ENCODE measurements at regions not wholly inside any gene's neighbourhood (a gene's known extent, or its start where the extent isn't known, plus 50 kb on each side); places are given as distances from the start of the nearest gene placed in this dataset.

- no peak for TF ChIP-seq EZH2 (IDR thresholded peaks at IDR 0.05; ENCODE audit: borderline replicate concordance, low read depth, low read length, severe bottlenecking)
- no peak for TF ChIP-seq CTCF (IDR thresholded peaks at IDR 0.05; ENCODE audit: borderline replicate concordance, extremely low read depth, low read length, poor library complexity, severe bottlenecking)
- Histone ChIP-seq H3K4me2 (ENCODE audit: insufficient read depth, low read length) (no peak overlapping the region), H3K36me3 (ENCODE audit: insufficient read depth, low read length) (no peaks in the 10 kb centered on the region), H3K27me3 (ENCODE audit: insufficient read depth, low read length, poor library complexity) (peaks cover 10% of the 10 kb centered on the region), H4K20me1 (ENCODE audit: insufficient read depth, low read length) (no peaks in the 10 kb centered on the region), H3K4me3 (ENCODE audit: low read depth in 1 of 2, low read length in 2 of 2) (no peak overlapping the region), H3K9me3 (ENCODE audit: insufficient read depth, low read length, severe bottlenecking) (no peaks in the 10 kb centered on the region), H3K79me2 (ENCODE audit: insufficient read depth, low read length) (no peaks in the 10 kb centered on the region), H3K4me1 (ENCODE audit: insufficient read depth, low read length) (no peaks in the 10 kb centered on the region), H2AFZ (ENCODE audit: low read depth, low read length) (no peak overlapping the region), H3K27ac (ENCODE audit: low read length) (no peak overlapping the region), H3K9ac (ENCODE audit: low read depth, low read length) (no peak overlapping the region)
- DNase-seq, result no peak
- ATAC-seq (ENCODE audit: insufficient read depth, low read depth), result no peak
Observed at GRCh38 chr14:58807191-58807590, 169.4 kb downstream of the DACT1 start.

DNA sequence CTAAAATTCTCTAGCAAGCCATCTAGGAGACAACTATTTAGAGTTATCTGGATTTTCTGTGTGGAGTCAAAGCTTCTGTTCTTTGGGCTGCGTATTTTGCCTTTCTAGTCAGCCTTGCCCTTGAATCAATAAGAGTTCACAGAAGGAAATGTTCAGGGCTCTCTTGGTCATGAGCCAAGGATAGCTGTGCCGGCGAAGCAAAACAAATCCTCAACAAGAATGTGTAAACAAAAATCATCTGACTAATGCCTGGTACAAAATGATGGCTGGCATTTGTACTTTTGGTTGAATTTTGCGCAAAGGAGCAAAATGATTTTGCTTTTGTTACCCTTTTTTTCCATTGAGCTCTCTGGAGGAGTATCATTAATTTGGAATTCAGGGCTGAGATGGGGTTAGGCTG, 171.1 kb downstream of the DACT1 start:
- Histone ChIP-seq H2AFZ (ENCODE audit: low read depth, low read length) (no peak overlapping the region), H3K4me1 (ENCODE audit: insufficient read depth, low read length) (no peaks in the 10 kb centered on the region), H3K79me2 (ENCODE audit: insufficient read depth, low read length) (no peaks in the 10 kb centered on the region), H3K9me3 (ENCODE audit: insufficient read depth, low read length, severe bottlenecking) (no peaks in the 10 kb centered on the region), H3K27me3 (ENCODE audit: insufficient read depth, low read length, poor library complexity) (peaks cover 10% of the 10 kb centered on the region), H3K27ac (ENCODE audit: low read length) (no peak overlapping the region), H3K4me3 (ENCODE audit: low read depth in 1 of 2, low read length in 2 of 2) (no peak overlapping the region), H3K4me2 (ENCODE audit: insufficient read depth, low read length) (no peak overlapping the region), H4K20me1 (ENCODE audit: insufficient read depth, low read length) (no peaks in the 10 kb centered on the region), H3K36me3 (ENCODE audit: insufficient read depth, low read length) (no peaks in the 10 kb centered on the region), H3K9ac (ENCODE audit: low read depth, low read length) (no peak overlapping the region)
- ATAC-seq (ENCODE audit: insufficient read depth, low read depth) (no peak), DNase-seq (no peak)
- TF ChIP-seq CTCF (IDR thresholded peaks at IDR 0.05; ENCODE audit: borderline replicate concordance, extremely low read depth, low read length, poor library complexity, severe bottlenecking) (no peak), EZH2 (IDR thresholded peaks at IDR 0.05; ENCODE audit: borderline replicate concordance, low read depth, low read length, severe bottlenecking) (no peak)

DNA sequence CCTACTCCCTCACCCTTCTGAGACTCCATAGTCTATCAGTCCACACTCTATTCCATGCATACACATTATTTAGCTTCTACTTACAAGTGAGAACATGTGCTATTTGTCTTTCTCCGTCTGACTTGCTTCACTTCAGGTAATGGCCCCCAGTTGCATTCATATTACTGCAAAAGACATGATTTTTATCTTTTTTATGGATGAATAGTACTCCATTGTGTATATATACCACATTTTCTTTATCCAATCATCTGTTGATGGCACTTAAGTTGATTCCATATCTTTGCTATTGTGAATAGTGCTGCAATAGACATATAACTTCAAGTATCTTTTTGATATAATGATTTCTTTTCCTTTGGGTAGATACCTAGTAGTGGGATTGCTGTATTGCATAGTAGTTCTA, 171.8 kb downstream of the DACT1 start:
- peaks cover 10% of the 10 kb centered on the region for H3K27me3 ChIP-seq (ENCODE audit: insufficient read depth, low read length, poor library complexity)
- no peaks in the 10 kb centered on the region for H4K20me1 ChIP-seq (ENCODE audit: insufficient read depth, low read length)
- no peaks in the 10 kb centered on the region for H3K79me2 ChIP-seq (ENCODE audit: insufficient read depth, low read length)
- TF ChIP-seq EZH2 (IDR thresholded peaks at IDR 0.05; ENCODE audit: borderline replicate concordance, low read depth, low read length, severe bottlenecking), result no peak
- no peak for ATAC-seq (ENCODE audit: insufficient read depth, low read depth)
- no peaks in the 10 kb centered on the region for H3K9me3 ChIP-seq (ENCODE audit: insufficient read depth, low read length, severe bottlenecking)
- H3K36me3 ChIP-seq (ENCODE audit: insufficient read depth, low read length), result no peaks in the 10 kb centered on the region
- H3K9ac ChIP-seq (ENCODE audit: low read depth, low read length), result no peak overlapping the region
- H3K27ac ChIP-seq (ENCODE audit: low read length), result no peak overlapping the region
- no peaks in the 10 kb centered on the region for H3K4me1 ChIP-seq (ENCODE audit: insufficient read depth, low read length)
- DNase-seq, result no peak
- H2AFZ ChIP-seq (ENCODE audit: low read depth, low read length), result no peak overlapping the region
- no peak overlapping the region for H3K4me2 ChIP-seq (ENCODE audit: insufficient read depth, low read length)
- H3K4me3 ChIP-seq (ENCODE audit: low read depth in 1 of 2, low read length in 2 of 2), result no peak overlapping the region

- H3K4me2 ChIP-seq (ENCODE audit: insufficient read depth, low read length), result no peak overlapping the region
- peaks cover 5% of the 10 kb centered on the region for H3K27me3 ChIP-seq (ENCODE audit: insufficient read depth, low read length, poor library complexity)
- no peak for ATAC-seq (ENCODE audit: insufficient read depth, low read depth)
- no peaks in the 10 kb centered on the region for H3K36me3 ChIP-seq (ENCODE audit: insufficient read depth, low read length)
- TF ChIP-seq CTCF (IDR thresholded peaks at IDR 0.05; ENCODE audit: borderline replicate concordance, extremely low read depth, low read length, poor library complexity, severe bottlenecking) (no peak), EZH2 (IDR thresholded peaks at IDR 0.05; ENCODE audit: borderline replicate concordance, low read depth, low read length, severe bottlenecking) (no peak)
- H3K79me2 ChIP-seq (ENCODE audit: insufficient read depth, low read length), result no peaks in the 10 kb centered on the region
- H2AFZ ChIP-seq (ENCODE audit: low read depth, low read length), result no peak overlapping the region
- no peaks in the 10 kb centered on the region for H3K9me3 ChIP-seq (ENCODE audit: insufficient read depth, low read length, severe bottlenecking)
- H3K9ac ChIP-seq (ENCODE audit: low read depth, low read length), result no peak overlapping the region
- H4K20me1 ChIP-seq (ENCODE audit: insufficient read depth, low read length), result no peaks in the 10 kb centered on the region
- no peak for DNase-seq
- no peak overlapping the region for H3K27ac ChIP-seq (ENCODE audit: low read length)
- no peak overlapping the region for H3K4me3 ChIP-seq (ENCODE audit: low read depth in 1 of 2, low read length in 2 of 2)
- no peaks in the 10 kb centered on the region for H3K4me1 ChIP-seq (ENCODE audit: insufficient read depth, low read length)
Observed at GRCh38 chr14:58812050-58812910, 174.5 kb downstream of the DACT1 start.

All from DND-41 (cell line).